Ammon's horn (tissue), 1 donor: ENCODE measurements at regions not wholly inside any gene's neighbourhood (a gene's known extent, or its start where the extent isn't known, plus 50 kb on each side); places are given as distances from the start of the nearest gene placed in this dataset.

Source experiments
- DNase-seq: peaks from one replicate; pipeline ENCODE4 v3.0.0-alpha.2; 2016; ENCODE audit warnings: low spot score

DNA sequence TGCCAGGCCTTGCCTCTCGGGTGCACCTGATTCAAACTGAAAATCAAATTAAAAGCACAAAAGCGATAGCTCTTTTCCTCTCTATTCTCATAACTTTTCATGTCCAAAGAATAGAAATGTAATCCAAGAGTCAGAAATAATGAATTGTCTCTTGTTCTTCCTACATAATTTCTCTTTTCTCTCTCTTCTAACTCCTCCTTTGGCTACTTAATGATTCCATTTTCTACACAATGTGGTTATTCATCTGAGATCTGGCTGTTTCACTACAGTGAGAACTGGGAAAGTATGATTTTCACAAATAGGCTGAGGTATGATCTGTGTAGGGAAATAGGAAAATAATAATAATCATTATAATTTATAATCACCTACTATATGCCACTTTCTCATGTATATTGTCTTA lies 703.5 kb downstream of the PDHA2 start:
- DNase-seq, result peak; percentile 38

DNA sequence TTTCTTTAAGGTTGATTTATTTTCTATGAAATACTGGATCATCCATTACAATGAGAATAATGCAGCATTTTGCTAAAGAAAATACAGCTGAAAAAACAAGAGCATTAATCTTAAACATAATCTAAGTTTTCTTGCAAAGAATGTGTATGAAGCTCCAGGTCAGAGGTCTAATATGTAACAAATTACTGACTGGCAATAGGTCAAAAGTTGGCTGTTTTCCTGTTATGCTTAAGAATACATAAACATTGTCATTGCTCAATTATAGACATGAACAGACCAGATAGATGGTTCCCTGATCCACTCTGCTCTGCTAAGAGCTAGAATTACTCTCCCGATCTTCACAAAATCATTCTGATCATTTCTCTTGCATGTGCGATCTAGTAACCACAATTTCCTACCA lies 718.6 kb downstream of the PDHA2 start:
- DNase-seq, result no peak

DNA sequence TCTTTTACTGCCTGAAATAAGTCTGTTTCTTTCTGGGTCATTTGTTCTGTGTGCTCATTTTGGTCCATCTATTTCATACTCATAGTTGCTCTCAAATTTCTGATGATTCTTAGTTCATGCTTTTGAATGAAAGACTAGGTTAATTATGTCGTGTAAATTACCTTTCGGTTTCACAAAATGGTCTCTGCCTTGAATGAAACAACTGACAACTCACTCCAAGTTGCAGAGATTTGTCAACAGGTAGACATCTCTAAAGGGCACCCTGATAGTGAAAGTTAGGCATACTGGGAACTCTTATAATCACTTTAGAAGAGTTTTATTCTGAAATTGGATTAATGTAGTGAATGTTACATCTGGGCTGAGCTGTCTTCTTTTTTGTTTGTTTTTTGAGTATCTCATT lies 726.9 kb downstream of the PDHA2 start:
- no peak for DNase-seq

DNA sequence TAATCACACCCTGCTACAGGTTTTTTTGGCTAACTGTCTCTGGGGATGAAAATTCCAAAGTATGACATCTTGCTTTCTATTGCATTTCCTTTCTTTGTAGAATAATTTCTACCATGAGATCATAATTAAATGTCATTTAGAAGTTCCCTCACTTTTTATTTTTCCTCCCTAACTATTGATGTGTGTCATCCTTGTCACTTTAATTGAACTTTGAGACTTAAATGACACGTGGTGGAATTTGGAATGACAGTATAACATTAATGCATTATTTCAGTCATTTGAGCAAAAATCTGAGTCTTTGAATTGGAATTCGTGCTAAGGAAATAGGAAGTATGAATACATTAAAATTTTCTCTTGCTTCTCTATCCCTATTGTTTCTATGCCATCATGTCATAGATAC lies 745.4 kb downstream of the PDHA2 start:
- DNase-seq, result no peak

DNA sequence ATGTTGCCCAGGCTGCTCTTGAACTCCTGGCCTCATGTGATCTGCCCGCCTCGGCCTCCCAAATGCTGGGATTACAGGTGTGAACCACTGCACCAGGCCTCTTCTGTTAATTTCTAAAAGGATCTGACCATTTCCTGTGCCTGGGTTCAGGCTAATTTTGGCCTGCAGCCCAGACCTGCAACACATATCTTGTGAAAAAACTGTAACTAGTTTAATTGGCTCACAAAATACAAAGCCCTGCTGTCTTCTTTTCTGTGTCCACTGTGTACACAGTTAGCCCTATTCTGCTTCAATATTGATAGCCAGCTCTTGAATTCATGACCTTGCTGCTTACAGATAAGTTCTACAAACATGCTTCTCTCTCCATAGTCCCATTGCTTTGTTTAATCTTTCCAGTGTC lies 753.5 kb downstream of the PDHA2 start:
- no peak for DNase-seq

DNA sequence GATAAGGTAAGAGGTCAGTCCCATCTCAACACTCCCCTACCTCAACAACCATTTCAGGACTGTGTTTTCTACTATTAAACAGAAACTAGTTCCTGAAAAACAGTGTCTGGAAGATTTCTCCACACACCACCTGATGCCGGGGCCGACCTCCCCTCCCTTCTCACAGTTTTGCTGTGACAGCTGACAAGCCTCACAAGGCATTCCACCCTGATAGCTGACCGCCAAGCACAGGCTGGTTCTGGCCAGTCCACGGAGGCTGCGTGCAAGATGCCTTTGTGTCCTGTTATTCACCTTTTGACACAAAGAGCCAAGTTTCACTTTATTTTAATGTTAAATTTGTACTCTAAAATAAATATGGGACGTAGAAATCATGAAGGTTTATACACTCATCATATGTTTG lies 758.6 kb downstream of the PDHA2 start:
- DNase-seq, result no peak

DNA sequence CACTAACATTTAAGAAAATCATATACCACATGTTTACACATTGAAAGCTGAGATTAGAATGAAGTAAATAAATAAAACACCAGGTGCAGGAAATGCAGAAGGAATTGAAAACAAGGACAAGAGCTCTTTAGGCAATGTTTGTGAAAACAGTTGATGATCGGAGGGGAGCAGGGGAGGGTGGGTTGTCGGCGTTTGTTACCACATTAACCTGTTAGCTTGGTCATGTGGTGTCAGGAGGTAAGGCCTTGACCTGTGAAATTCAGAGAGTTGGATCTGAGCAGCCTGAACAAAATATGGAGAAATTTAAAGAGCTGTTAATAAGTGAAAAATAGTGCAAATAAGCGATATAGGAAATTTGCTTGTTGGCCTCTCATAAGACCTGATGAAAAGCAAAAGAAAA lies 759.9 kb downstream of the PDHA2 start:
- DNase-seq, result no peak

DNA sequence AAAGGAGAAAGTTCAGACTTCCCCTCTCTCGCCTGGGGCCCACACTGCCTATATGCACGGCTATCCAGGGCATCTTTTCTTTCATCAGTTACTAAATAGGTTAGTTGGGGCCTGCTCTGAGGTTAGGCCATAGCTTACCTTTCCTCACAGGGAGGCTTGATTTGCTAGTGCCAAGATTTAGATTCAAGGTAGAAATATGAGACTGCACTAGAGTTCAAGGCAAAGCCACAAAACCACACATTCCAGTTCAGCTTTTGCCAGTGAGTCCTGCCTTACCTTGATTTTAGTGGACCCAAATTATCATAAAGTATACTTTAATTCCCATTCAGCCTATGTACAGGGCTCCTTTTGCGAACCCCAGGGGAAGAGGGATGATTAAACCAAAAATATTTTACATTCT lies 762.8 kb downstream of the PDHA2 start:
- DNase-seq, result no peak

DNA sequence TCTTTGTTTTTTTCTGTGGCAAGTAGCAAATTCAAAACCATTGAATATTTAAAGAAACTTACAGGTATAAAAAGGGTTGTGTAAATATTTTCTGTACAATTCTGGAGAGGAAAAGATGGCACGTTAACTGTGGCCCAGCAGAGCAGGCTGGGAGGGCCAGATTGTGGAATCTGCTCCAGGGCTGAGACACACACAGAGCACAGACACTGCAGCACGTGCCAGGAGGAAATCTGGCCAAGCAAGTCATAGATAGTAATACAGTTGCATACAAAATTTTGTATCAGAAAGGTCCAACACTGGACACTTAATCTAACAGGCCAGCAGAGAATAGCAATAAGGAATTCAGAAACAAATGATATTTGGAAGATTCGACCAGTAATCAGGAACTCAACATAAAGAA lies 763.7 kb downstream of the PDHA2 start:
- DNase-seq, result no peak

DNA sequence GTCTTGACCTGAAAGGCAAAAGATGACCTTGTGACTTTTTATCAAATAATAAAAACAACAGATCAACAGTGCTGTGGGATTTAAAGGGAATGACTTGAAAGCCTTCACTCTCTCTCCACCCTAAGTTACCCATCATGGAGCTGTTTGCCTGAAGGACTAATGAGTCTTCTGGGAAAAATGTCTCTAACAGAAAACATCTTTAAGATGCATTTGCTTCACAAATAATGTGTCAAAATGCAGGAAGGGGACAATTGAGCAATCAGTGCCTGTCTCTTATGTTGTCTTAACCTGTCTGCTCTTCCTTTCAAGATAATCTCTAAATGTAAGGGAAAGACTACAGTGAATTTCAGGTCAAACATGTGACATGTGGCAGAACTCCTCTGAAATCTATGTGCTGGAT lies 766.6 kb downstream of the PDHA2 start:
- DNase-seq, result no peak

DNA sequence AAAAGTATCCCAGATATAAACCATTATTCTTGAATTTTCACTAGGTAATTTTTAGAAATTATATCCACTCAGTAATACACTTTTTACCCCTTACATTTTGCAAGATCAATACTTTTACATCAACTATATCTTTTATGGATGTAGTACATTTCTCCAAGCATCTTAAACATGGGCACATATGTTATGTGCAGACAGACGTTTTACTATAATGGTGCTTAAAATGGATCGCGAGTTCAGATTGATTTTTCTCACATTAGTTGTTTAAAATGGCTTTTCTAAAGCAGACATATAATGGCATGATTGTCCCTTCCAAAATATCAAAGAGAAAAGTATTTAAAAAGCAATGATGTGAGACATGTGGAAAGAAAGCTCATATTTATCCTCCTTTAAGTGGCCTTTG lies 786.1 kb downstream of the PDHA2 start:
- DNase-seq, result no peak

DNA sequence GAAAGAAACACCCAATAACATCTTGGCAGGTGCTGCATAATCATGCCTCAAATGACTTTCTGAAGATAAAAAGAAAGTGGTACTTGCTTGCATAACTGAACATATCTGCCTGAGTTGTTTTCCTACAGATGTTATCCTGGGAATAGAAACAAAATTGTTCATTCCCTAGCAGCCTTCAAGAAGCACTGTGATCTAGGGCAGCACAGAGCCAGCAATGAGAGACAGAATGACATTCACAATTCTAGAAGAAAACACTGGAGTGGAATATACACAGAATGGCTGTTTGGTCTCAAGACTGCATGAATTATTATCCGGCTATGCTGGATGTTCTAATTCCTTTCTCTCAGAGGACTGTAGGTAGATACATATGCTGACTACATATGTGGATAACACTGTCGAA lies 790.9 kb downstream of the PDHA2 start:
- peak; percentile 7 for DNase-seq

DNA sequence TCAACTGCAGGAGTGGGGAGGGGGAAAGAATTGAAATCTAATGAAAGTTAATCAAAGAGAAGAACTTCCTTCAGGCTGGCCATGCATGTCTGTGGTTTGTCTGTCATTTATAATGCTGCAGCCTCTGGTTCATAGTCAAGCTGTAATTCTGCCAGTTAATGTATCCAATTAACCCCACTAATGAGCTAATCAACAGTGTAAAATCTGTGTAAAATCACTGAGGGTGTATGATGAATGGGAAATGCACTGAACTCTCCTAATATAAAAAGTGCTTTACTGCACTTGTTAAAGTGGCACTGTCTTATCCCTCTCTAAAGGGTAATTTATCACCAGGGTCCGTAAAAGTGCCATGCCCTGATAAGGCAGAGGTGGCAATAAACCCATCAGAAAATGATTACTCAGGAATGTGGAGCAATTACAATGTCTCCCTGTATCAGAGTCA lies 798.1 kb downstream of the PDHA2 start:
- DNase-seq, result no peak

DNA sequence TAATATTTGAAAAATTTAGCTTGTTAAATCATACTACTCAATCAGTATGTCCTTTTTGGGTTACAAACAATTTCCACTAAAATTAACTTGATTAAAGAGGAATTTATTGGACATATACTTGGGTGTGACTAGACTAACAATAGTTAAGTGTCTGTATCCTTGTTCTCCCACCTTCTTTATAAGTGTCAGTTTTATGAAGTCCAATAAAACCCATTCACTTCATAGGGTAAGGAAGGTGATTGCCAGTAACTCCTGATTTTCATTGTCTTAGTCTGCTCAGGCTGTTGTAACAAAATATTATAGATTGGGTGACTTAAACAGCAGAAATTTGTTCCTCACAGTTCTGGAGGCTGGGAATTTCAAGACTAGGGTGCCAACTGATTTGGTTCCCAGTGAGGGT lies 800.0 kb downstream of the PDHA2 start:
- DNase-seq, result no peak

DNA sequence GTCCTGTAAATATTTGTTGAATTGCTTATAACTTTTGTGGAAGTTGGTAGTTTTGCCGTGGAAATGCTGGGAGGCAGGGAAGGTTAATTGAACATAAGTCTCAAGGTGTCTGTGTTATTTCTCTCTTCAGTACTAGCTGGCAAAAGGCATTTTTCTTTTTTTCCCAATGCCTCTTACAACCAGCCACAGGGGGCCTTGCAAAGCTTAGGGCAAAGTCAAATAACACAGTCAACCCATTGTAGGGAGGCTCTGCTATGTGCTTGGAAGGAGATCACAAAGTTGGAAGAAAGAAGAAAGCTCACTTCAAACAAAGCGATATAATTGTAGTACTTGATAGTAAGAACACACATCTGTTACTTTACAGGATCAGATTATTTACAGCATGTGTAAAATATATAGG lies 802.6 kb downstream of the PDHA2 start:
- no peak for DNase-seq

DNA sequence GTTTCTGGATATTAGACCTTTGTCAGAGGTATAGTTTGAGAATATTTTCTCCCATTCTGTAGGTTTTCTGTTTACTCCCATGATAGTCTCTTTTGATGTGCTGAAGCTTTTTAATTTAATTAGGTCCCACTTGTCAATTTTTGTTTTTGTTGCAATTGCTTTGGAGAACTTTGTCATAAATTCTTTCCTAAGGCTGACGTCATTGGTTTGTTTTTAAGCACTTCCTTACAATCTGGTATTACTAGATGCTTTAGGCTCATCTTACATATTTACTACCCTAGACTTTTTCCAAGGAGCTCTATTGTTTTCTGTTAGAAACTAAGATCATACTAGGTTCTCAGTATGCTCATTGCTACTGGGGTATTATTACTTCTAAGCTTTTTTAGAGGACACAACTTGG lies 806.3 kb downstream of the PDHA2 start:
- no peak for DNase-seq

DNA sequence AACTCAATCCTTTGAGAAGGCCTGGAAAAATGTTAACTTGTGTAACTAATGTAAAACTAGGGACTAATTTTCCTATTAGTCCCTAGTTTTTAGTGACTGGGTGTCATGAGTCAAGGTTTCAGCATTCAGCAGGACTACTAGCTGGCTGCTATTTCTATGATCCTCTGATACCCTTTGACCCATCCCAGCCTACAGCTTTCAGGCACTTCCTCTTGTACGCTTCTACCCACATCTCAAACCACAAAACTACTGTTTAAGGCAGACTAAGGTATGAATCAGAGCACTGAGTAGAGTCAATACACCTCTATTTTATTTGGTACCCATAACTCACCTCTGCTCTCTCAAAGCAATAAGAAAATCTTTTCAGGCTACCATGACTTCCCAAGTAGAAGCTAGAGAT lies 809.6 kb downstream of the PDHA2 start:
- DNase-seq, result no peak

DNA sequence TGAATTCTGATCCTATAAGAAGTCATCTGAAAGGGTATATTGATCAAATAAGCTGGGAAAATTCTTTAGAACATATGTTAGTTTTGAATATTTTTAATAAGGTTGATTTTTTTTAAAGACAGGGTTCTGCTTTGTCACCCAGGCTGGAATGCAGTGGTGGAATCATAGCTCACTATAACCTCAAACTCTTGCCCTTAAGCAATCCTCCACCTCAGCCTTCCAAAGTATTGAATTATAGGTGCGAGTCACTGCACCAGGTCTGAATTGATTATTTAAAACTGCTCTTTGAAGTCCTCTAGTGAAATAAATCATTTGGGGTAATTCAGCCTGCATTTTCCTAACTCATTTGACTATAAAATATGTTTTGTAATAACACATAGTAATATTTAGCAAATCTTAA lies 812.3 kb downstream of the PDHA2 start:
- no peak for DNase-seq

DNA sequence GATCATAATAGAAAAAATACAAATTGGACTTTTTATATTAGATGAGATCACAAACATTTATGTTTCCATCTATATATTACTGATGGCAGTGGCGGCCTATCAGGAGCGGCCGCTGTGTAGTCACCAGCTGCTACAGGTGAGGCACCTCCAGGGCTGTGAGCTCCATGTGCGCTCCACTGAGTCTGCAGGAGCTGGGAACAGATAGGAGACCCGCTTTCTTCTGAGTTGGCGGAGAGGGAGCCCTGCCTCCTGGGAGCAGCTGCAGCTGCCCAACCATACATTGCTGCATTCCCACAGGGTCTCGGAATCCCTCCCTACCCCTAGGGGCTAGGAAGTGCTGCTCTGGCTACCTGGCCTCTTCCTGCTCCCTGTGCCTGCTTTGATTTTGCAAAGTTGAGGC lies 812.9 kb downstream of the PDHA2 start:
- DNase-seq, result no peak

DNA sequence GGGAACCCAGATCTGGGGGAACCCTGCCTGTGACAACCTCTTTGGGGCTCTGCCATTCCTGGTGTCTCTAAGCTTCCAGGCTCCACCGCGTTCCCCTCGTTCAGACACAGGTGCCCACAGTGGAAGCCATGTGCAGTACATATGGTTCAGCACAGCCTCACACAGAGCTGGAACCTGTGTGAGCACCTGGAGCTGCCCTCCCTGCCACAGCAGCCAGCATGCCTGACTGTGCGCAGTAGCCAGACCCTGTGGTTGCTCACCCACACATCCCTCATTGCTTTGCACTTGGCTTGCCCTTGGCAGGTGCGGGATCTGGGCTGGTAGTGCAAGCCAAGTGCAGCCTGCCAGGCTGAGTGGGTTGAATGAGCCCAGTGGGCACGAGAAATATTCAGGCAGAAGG lies 814.2 kb downstream of the PDHA2 start:
- DNase-seq, result no peak

DNA sequence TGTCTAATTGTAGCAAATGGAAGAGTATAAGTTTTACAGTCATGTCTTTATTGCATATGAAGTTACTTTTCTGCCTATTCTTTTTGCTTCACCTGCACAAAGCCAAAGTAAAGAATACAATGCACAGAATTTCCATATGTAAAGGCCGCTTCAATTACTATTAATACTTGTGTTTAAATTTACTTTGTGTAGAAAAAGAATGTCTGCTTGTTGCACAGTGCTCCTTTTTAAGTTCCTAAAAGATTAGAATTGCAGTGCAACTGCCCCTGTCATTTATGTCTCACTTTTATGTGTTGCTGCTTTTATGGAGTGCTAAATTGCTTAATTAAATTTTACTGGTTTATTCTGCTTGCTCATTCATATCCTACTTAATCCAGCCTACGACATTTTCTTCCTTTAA lies 830.5 kb downstream of the PDHA2 start:
- DNase-seq, result no peak

DNA sequence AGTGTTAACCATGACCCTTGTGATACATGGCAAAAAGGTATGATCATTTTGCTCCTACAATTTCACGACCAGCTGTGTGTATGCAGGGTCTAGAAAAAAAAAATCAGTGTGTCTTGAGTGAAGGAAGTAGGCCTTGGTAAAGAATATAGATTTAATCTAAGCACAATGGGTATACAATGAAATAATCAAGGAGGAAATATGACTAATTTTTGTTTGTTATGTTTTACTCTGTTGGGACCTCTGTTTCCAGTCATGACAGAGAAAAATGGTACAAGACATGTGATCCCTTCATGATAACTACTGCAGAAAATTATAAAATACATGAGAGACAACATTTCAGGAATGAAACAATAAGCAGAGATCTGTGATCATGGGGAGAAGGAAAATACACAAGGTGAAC lies 835.5 kb downstream of the PDHA2 start:
- no peak for DNase-seq

DNA sequence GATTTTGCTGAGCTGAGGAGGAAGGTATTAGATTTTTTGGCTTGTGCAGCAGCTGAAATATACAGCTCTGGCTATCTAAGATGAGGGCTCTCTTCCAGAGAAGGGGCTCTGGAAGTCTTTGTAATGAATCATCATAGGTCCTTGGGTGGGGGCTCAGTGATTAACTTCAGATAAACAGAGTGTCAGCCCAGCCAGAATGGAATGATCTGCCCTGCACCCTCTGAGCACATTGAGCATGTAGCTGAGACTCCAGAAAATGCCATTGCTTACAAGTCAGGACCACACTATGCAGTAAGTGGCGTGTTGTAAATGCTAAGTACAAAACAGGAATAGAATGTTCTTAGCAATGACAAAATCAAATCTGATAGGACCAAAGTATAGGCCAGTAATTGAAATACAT lies 836.0 kb downstream of the PDHA2 start:
- no peak for DNase-seq

DNA sequence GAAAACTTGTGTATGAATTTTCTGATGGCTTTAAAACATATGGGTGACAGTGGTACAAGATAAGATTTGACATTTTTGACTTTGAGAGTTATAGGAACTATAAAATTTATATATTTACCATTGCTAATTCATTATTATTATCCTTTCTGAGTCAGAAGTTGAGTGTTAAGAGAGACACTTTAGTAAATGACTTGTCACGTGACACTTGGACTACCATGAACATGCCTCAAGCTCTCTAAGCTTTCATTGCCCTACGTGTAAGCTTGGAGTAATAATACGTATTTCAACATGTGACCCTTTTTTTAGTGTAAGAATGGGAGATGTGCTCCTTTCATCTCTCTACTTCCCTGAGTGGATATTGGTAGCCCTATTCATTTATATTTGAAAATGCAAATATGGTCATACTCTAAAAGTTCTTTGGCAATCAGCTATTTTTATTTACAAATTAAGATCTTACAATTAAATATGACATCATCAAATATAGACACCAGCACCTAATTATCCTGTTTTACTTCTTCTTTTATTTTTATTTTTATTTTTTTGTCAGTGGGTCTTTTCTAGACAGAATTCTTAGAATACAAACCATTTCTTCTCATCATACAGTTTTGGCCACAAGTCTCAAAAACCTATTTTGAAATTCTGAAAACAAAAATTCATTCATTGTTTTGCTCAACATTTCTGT lies 837.0 kb downstream of the PDHA2 start:
- DNase-seq, result no peak

DNA sequence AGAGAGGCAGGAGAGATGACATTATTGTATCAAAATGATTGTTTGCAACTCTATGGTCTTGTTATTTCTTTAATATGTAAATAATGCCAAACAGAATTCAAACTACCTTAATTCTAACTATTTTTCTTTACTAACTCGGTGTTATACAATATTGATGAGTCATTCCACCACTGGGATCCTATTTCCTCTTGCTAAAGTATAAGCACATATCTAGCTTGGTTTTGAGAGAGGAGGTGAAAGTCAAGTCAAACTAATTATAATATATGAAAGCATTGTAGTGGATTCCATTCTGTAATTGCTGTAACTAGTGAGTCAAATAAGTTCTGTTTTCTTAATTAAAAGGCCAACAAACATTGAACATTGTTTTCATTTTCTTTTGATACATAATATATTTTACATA lies 837.6 kb downstream of the PDHA2 start:
- DNase-seq, result no peak
